H1 (cell line): ENCODE measurements at regions not wholly inside any gene's neighbourhood (a gene's known extent, or its start where the extent isn't known, plus 50 kb on each side); places are given as distances from the start of the nearest gene placed in this dataset.

Source experiments
- CTCF ChIA-PET: fragments of 300-600 bp; sonication (Branson Sonifier 250); formaldehyde crosslinking; loops from one replicate; lab custom pipeline; 2021; ENCODE audit not compliant: partially characterized antibody; lab: Charles Lee
- POLR2A ChIA-PET: fragments of 300-600 bp; sonication (Branson Sonifier 250); formaldehyde crosslinking; loops from one replicate; lab custom pipeline; 2021; ENCODE audit warnings: inconsistent platforms; ENCODE audit not compliant: partially characterized antibody; lab: Charles Lee
- DNase-seq, 2 experiments: peaks; one replicate each; pipeline versions ENCODE4 v3.0.0 to v3.0.0-alpha.2; 2010 to 2022; ENCODE audit warnings: low spot score in 2 of 2, low read depth in 1 of 2, mixed read lengths in 1 of 2
- FAIRE-seq: peaks from 2 replicates; lab custom pipeline; 2011; peaks lifted over from hg19 to GRCh38; lab: Jason Lieb, UNC
- H2AFZ ChIP-seq: 2 replicates; pipeline ENCODE4 v1.8.1; 2012; ENCODE audit warnings: low read length, inconsistent platforms
- H2AK5ac ChIP-seq: 2 replicates; pipeline ENCODE4 v1.6.1; 2013; ENCODE audit warnings: low read depth, low read length
- H2BK120ac ChIP-seq: replicated peaks from 2 replicates; pipeline ENCODE3; 2013; ENCODE audit warnings: low read depth, low read length, inconsistent platforms
- H2BK12ac ChIP-seq: 2 replicates; pipeline ENCODE4 v1.6.1; 2013; ENCODE audit warnings: low read depth, low read length
- H2BK15ac ChIP-seq: 2 replicates; pipeline ENCODE4 v1.6.1; 2013; ENCODE audit warnings: low read length
- H2BK20ac ChIP-seq: 2 replicates; pipeline ENCODE4 v1.6.1; 2013; ENCODE audit warnings: low read length
- H2BK5ac ChIP-seq: 2 replicates; pipeline ENCODE4 v1.6.1; 2013; ENCODE audit warnings: low read depth, low read length
- H3K14ac ChIP-seq: 2 replicates; pipeline ENCODE4 v1.6.1; 2013; ENCODE audit warnings: inconsistent platforms; ENCODE audit not compliant: insufficient read length
- H3K18ac ChIP-seq: 2 replicates; pipeline ENCODE4 v1.6.1; 2013; ENCODE audit warnings: low read length; ENCODE audit errors: extremely low read depth
- H3K23ac ChIP-seq: 2 replicates; pipeline ENCODE4 v1.6.1; 2013; ENCODE audit warnings: inconsistent platforms; ENCODE audit not compliant: insufficient read length
- H3K23me2 ChIP-seq: 2 replicates; pipeline ENCODE4 v1.6.1; 2013; ENCODE audit warnings: low read depth, low read length
- H3K27ac ChIP-seq: 2 replicates; pipeline ENCODE4 v1.6.1; 2011; ENCODE audit warnings: low read depth, low read length, inconsistent platforms
- H3K27me3 ChIP-seq, 4 experiments: replicated peaks in 1 of 4; 1 replicate in 1 of 4; 2 replicates in 3 of 4; pipeline versions ENCODE4 v1.6.1 to v1.8.1; 2011 to 2013; ENCODE audit warnings: low read length in 3 of 4, mild to moderate bottlenecking in 3 of 4, inconsistent platforms in 2 of 4, mixed read lengths in 2 of 4, moderate library complexity in 1 of 4; ENCODE audit not compliant: control insufficient read depth in 3 of 4, insufficient read depth in 3 of 4; ENCODE audit errors: extremely low read depth in 1 of 4
- H3K36me3 ChIP-seq, 4 experiments: 2 replicates each; pipeline versions ENCODE4 v1.6.1 to v1.8.1; 2011 to 2013; ENCODE audit warnings: mild to moderate bottlenecking in 4 of 4, low read length in 3 of 4, moderate library complexity in 2 of 4, control low read depth in 1 of 4, inconsistent platforms in 1 of 4; ENCODE audit not compliant: insufficient read depth in 4 of 4, control insufficient read depth in 2 of 4
- H3K4ac ChIP-seq: replicated peaks from 2 replicates; pipeline ENCODE3; 2013; ENCODE audit warnings: low read length, low read depth, mixed read lengths, inconsistent platforms; ENCODE audit not compliant: insufficient read length
- H3K4me1 ChIP-seq, 4 experiments: replicated peaks in 1 of 4; 1 replicate in 1 of 4; 2 replicates in 3 of 4; pipeline versions ENCODE4 v1.6.1 to v1.8.1; 2011 to 2013; ENCODE audit warnings: low read length in 3 of 4, inconsistent platforms in 2 of 4, mixed read lengths in 1 of 4; ENCODE audit not compliant: insufficient read depth in 4 of 4, control insufficient read depth in 3 of 4
- H3K4me2 ChIP-seq, 2 experiments: 2 replicates each; pipeline versions ENCODE4 v1.6.1 to v1.8.1; 2011 to 2013; ENCODE audit warnings: low read depth in 2 of 2, low read length in 2 of 2, control low read depth in 1 of 2, inconsistent platforms in 1 of 2, mild to moderate bottlenecking in 1 of 2; ENCODE audit not compliant: insufficient read depth in 1 of 2
- H3K4me3 ChIP-seq, 4 experiments: fragments of 200-600, 300-600 bp in 1 of 4; sonication (generic), shearing (Covaris generic), sonication (Bioruptor Twin) in 1 of 4; 2 replicates each; pipeline versions ENCODE4 v1.5.1 to v1.8.1; 2011 to 2016; ENCODE audit warnings: low read length in 4 of 4, low read depth in 3 of 4, control low read depth in 2 of 4, inconsistent platforms in 2 of 4, mild to moderate bottlenecking in 2 of 4, mixed read lengths in 1 of 4, moderate library complexity in 1 of 4; ENCODE audit not compliant: insufficient read depth in 2 of 4; ENCODE audit errors: extremely low read depth in 1 of 4
- H3K56ac ChIP-seq: replicated peaks from 2 replicates; pipeline ENCODE3; 2013; ENCODE audit warnings: low read depth, mild to moderate bottlenecking, mixed read lengths, low read length, inconsistent platforms; ENCODE audit not compliant: insufficient read length
- H3K79me1 ChIP-seq: 2 replicates; pipeline ENCODE4 v1.6.1; 2013; ENCODE audit warnings: low read depth, low read length, control low read depth
- H3K79me2 ChIP-seq, 2 experiments: 2 replicates each; pipeline versions ENCODE4 v1.6.1 to v1.8.1; 2012 to 2013; ENCODE audit warnings: low read length in 2 of 2, mild to moderate bottlenecking in 2 of 2, inconsistent platforms in 1 of 2; ENCODE audit not compliant: insufficient read depth in 2 of 2, control insufficient read depth in 1 of 2
- H3K9ac ChIP-seq, 4 experiments: replicated peaks in 1 of 4; 1 replicate in 1 of 4; 2 replicates in 3 of 4; pipeline versions ENCODE4 v1.6.1 to v1.8.1; 2011 to 2013; ENCODE audit warnings: low read depth in 3 of 4, low read length in 3 of 4, control low read depth in 2 of 4, mild to moderate bottlenecking in 2 of 4, moderate library complexity in 2 of 4, inconsistent platforms in 1 of 4; ENCODE audit errors: extremely low read depth in 1 of 4
- H3K9me3 ChIP-seq, 2 experiments: 2 replicates each; pipeline versions ENCODE4 v1.6.1 to v1.8.1; 2012 to 2013; ENCODE audit warnings: mild to moderate bottlenecking in 2 of 2, moderate library complexity in 2 of 2, control low read depth in 1 of 2, inconsistent platforms in 1 of 2, low read depth in 1 of 2, low read length in 1 of 2, mixed read lengths in 1 of 2; ENCODE audit not compliant: insufficient read depth in 2 of 2
- H4K20me1 ChIP-seq, 2 experiments: replicated peaks in 1 of 2; 2 replicates each; pipeline versions ENCODE3 to v1.8.1; 2011 to 2013; ENCODE audit warnings: inconsistent platforms in 2 of 2, low read length in 2 of 2, mild to moderate bottlenecking in 1 of 2; ENCODE audit not compliant: insufficient read depth in 2 of 2, control insufficient read depth in 1 of 2
- H4K5ac ChIP-seq: 2 replicates; pipeline ENCODE4 v1.6.1; 2013; ENCODE audit warnings: low read length, low read depth, mixed read lengths, inconsistent platforms; ENCODE audit not compliant: insufficient read length
- H4K8ac ChIP-seq: 2 replicates; pipeline ENCODE4 v1.8.0; 2013; ENCODE audit warnings: mild to moderate bottlenecking, moderate library complexity, low read length, inconsistent platforms; ENCODE audit not compliant: insufficient read depth; ENCODE audit errors: extremely low read depth
- H4K91ac ChIP-seq: replicated peaks from 2 replicates; pipeline ENCODE3; 2013; ENCODE audit warnings: low read length, mixed read lengths, inconsistent platforms; ENCODE audit not compliant: insufficient read length
- HDAC2 ChIP-seq, 2 experiments: fragments of 300-600 bp in 1 of 2; sonication (generic) in 1 of 2; IDR thresholded peaks; 2 replicates each; pipeline ENCODE4 v1.6.1; 2011 to 2012; ENCODE audit warnings: low read depth in 2 of 2, low read length in 2 of 2, mild to moderate bottlenecking in 2 of 2, moderate library complexity in 2 of 2, borderline replicate concordance in 1 of 2, inconsistent platforms in 1 of 2

GRCh38 chr9:72420783-72421182, 55.8 kb upstream of the ZFAND5 start:
- Histone ChIP-seq H3K18ac (no peak overlapping the region), H3K9ac (no peak overlapping the region), H2BK12ac (no peak overlapping the region), H3K4ac (no peak overlapping the region), H4K91ac (no peak overlapping the region), H3K4me3 (no peak overlapping the region), H2AK5ac (no peak overlapping the region), H3K79me1 (no peaks in the 10 kb centered on the region), H3K23ac (no peak overlapping the region), H3K36me3 (no peaks in the 10 kb centered on the region), H3K23me2 (no peaks in the 10 kb centered on the region), H2BK15ac (no peak overlapping the region), H3K27ac (no peak overlapping the region), H2BK5ac (no peak overlapping the region), H2BK20ac (no peak overlapping the region), H3K4me2 (no peak overlapping the region), H3K9me3 (no peaks in the 10 kb centered on the region), H3K79me2 (no peaks in the 10 kb centered on the region), H3K14ac (no peak overlapping the region), H3K27me3 (no peaks in the 10 kb centered on the region), H2AFZ (no peak overlapping the region), H3K4me1 (no peaks in the 10 kb centered on the region), H4K8ac (no peak overlapping the region), H2BK120ac (no peak overlapping the region), H3K56ac (no peak overlapping the region), H4K20me1 (no peaks in the 10 kb centered on the region), H4K5ac (no peak overlapping the region)
- FAIRE-seq = no peak
- CTCF ChIA-PET = interaction anchor here (0.6 kb wide), 1 partner anchor 480 kb away, joined by 3 read pairs; no protein-coding TSS in a partner anchor
- DNase-seq = no peak
- POLR2A ChIA-PET = no interaction called here
- TF ChIP-seq HDAC2 (IDR thresholded peaks at IDR 0.05; ENCODE audit: borderline replicate concordance in 1 of 2, low read depth in 2 of 2, low read length in 2 of 2) = no peak
